ENCODE measurements at regions not wholly inside any gene's neighbourhood (a gene's known extent, or its start where the extent isn't known, plus 50 kb on each side); places are given as distances from the start of the nearest gene placed in this dataset.

DNA sequence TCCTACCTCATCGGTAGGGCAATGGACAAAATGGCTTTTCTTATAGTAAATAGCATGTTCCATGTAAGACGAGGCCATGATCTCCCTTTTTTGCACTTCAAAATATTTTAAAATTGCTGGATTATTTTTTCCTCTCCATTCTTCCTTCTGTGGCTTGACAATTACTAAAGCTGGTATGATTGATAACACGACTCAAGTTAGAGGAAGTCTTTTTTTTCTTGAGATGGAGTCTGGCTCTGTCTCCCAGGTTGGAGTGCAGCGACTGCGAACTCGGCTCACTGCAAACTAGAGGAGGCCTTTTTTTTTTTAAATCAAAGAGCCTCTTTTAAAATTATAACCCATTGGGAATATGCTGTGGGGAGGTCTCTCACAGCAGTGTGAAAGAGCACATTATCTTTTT lies 124.5 kb upstream of the TBL1XR1 start:
- TF ChIP-seq, protein P1, sequence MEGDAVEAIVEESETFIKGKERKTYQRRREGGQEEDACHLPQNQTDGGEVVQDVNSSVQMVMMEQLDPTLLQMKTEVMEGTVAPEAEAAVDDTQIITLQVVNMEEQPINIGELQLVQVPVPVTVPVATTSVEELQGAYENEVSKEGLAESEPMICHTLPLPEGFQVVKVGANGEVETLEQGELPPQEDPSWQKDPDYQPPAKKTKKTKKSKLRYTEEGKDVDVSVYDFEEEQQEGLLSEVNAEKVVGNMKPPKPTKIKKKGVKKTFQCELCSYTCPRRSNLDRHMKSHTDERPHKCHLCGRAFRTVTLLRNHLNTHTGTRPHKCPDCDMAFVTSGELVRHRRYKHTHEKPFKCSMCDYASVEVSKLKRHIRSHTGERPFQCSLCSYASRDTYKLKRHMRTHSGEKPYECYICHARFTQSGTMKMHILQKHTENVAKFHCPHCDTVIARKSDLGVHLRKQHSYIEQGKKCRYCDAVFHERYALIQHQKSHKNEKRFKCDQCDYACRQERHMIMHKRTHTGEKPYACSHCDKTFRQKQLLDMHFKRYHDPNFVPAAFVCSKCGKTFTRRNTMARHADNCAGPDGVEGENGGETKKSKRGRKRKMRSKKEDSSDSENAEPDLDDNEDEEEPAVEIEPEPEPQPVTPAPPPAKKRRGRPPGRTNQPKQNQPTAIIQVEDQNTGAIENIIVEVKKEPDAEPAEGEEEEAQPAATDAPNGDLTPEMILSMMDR (IDR thresholded peaks at IDR 0.05), result no peak
- TF ChIP-seq POLR2A (IDR thresholded peaks at IDR 0.05) (no peak), EP300 (IDR thresholded peaks at IDR 0.05) (no peak)

Data from ovary (tissue), 3 donors.